H1 (cell line): ENCODE measurements at regions not wholly inside any gene's neighbourhood (a gene's known extent, or its start where the extent isn't known, plus 50 kb on each side); places are given as distances from the start of the nearest gene placed in this dataset.

Experiments
- CTCF ChIA-PET: fragments of 300-600 bp; sonication (Branson Sonifier 250); formaldehyde crosslinking; loops from one replicate; lab custom pipeline; 2021; ENCODE audit not compliant: partially characterized antibody; lab: Charles Lee
- POLR2A ChIA-PET: fragments of 300-600 bp; sonication (Branson Sonifier 250); formaldehyde crosslinking; loops from one replicate; lab custom pipeline; 2021; ENCODE audit warnings: inconsistent platforms; ENCODE audit not compliant: partially characterized antibody; lab: Charles Lee
- DNase-seq, 2 experiments: peaks; one replicate each; pipeline versions ENCODE4 v3.0.0 to v3.0.0-alpha.2; 2010 to 2022; ENCODE audit warnings: low spot score in 2 of 2, low read depth in 1 of 2, mixed read lengths in 1 of 2
- FAIRE-seq: peaks from 2 replicates; lab custom pipeline; 2011; peaks lifted over from hg19 to GRCh38; lab: Jason Lieb, UNC
- H2AFZ ChIP-seq: 2 replicates; pipeline ENCODE4 v1.8.1; 2012; ENCODE audit warnings: low read length, inconsistent platforms
- H2AK5ac ChIP-seq: 2 replicates; pipeline ENCODE4 v1.6.1; 2013; ENCODE audit warnings: low read depth, low read length
- H2BK120ac ChIP-seq: replicated peaks from 2 replicates; pipeline ENCODE3; 2013; ENCODE audit warnings: low read depth, low read length, inconsistent platforms
- H2BK12ac ChIP-seq: 2 replicates; pipeline ENCODE4 v1.6.1; 2013; ENCODE audit warnings: low read depth, low read length
- H2BK15ac ChIP-seq: 2 replicates; pipeline ENCODE4 v1.6.1; 2013; ENCODE audit warnings: low read length
- H2BK20ac ChIP-seq: 2 replicates; pipeline ENCODE4 v1.6.1; 2013; ENCODE audit warnings: low read length
- H2BK5ac ChIP-seq: 2 replicates; pipeline ENCODE4 v1.6.1; 2013; ENCODE audit warnings: low read depth, low read length
- H3K14ac ChIP-seq: 2 replicates; pipeline ENCODE4 v1.6.1; 2013; ENCODE audit warnings: inconsistent platforms; ENCODE audit not compliant: insufficient read length
- H3K18ac ChIP-seq: 2 replicates; pipeline ENCODE4 v1.6.1; 2013; ENCODE audit warnings: low read length; ENCODE audit errors: extremely low read depth
- H3K23ac ChIP-seq: 2 replicates; pipeline ENCODE4 v1.6.1; 2013; ENCODE audit warnings: inconsistent platforms; ENCODE audit not compliant: insufficient read length
- H3K23me2 ChIP-seq: 2 replicates; pipeline ENCODE4 v1.6.1; 2013; ENCODE audit warnings: low read depth, low read length
- H3K27ac ChIP-seq: 2 replicates; pipeline ENCODE4 v1.6.1; 2011; ENCODE audit warnings: low read depth, low read length, inconsistent platforms
- H3K27me3 ChIP-seq, 4 experiments: replicated peaks in 1 of 4; 1 replicate in 1 of 4; 2 replicates in 3 of 4; pipeline versions ENCODE4 v1.6.1 to v1.8.1; 2011 to 2013; ENCODE audit warnings: low read length in 3 of 4, mild to moderate bottlenecking in 3 of 4, inconsistent platforms in 2 of 4, mixed read lengths in 2 of 4, moderate library complexity in 1 of 4; ENCODE audit not compliant: control insufficient read depth in 3 of 4, insufficient read depth in 3 of 4; ENCODE audit errors: extremely low read depth in 1 of 4
- H3K36me3 ChIP-seq, 4 experiments: 2 replicates each; pipeline versions ENCODE4 v1.6.1 to v1.8.1; 2011 to 2013; ENCODE audit warnings: mild to moderate bottlenecking in 4 of 4, low read length in 3 of 4, moderate library complexity in 2 of 4, control low read depth in 1 of 4, inconsistent platforms in 1 of 4; ENCODE audit not compliant: insufficient read depth in 4 of 4, control insufficient read depth in 2 of 4
- H3K4ac ChIP-seq: replicated peaks from 2 replicates; pipeline ENCODE3; 2013; ENCODE audit warnings: low read length, low read depth, mixed read lengths, inconsistent platforms; ENCODE audit not compliant: insufficient read length
- H3K4me1 ChIP-seq, 4 experiments: replicated peaks in 1 of 4; 1 replicate in 1 of 4; 2 replicates in 3 of 4; pipeline versions ENCODE4 v1.6.1 to v1.8.1; 2011 to 2013; ENCODE audit warnings: low read length in 3 of 4, inconsistent platforms in 2 of 4, mixed read lengths in 1 of 4; ENCODE audit not compliant: insufficient read depth in 4 of 4, control insufficient read depth in 3 of 4
- H3K4me2 ChIP-seq, 2 experiments: 2 replicates each; pipeline versions ENCODE4 v1.6.1 to v1.8.1; 2011 to 2013; ENCODE audit warnings: low read depth in 2 of 2, low read length in 2 of 2, control low read depth in 1 of 2, inconsistent platforms in 1 of 2, mild to moderate bottlenecking in 1 of 2; ENCODE audit not compliant: insufficient read depth in 1 of 2
- H3K4me3 ChIP-seq, 4 experiments: fragments of 200-600, 300-600 bp in 1 of 4; sonication (generic), shearing (Covaris generic), sonication (Bioruptor Twin) in 1 of 4; 2 replicates each; pipeline versions ENCODE4 v1.5.1 to v1.8.1; 2011 to 2016; ENCODE audit warnings: low read length in 4 of 4, low read depth in 3 of 4, control low read depth in 2 of 4, inconsistent platforms in 2 of 4, mild to moderate bottlenecking in 2 of 4, mixed read lengths in 1 of 4, moderate library complexity in 1 of 4; ENCODE audit not compliant: insufficient read depth in 2 of 4; ENCODE audit errors: extremely low read depth in 1 of 4
- H3K56ac ChIP-seq: replicated peaks from 2 replicates; pipeline ENCODE3; 2013; ENCODE audit warnings: low read depth, mild to moderate bottlenecking, mixed read lengths, low read length, inconsistent platforms; ENCODE audit not compliant: insufficient read length
- H3K79me1 ChIP-seq: 2 replicates; pipeline ENCODE4 v1.6.1; 2013; ENCODE audit warnings: low read depth, low read length, control low read depth
- H3K79me2 ChIP-seq, 2 experiments: 2 replicates each; pipeline versions ENCODE4 v1.6.1 to v1.8.1; 2012 to 2013; ENCODE audit warnings: low read length in 2 of 2, mild to moderate bottlenecking in 2 of 2, inconsistent platforms in 1 of 2; ENCODE audit not compliant: insufficient read depth in 2 of 2, control insufficient read depth in 1 of 2
- H3K9ac ChIP-seq, 4 experiments: replicated peaks in 1 of 4; 1 replicate in 1 of 4; 2 replicates in 3 of 4; pipeline versions ENCODE4 v1.6.1 to v1.8.1; 2011 to 2013; ENCODE audit warnings: low read depth in 3 of 4, low read length in 3 of 4, control low read depth in 2 of 4, mild to moderate bottlenecking in 2 of 4, moderate library complexity in 2 of 4, inconsistent platforms in 1 of 4; ENCODE audit errors: extremely low read depth in 1 of 4
- H3K9me3 ChIP-seq, 2 experiments: 2 replicates each; pipeline versions ENCODE4 v1.6.1 to v1.8.1; 2012 to 2013; ENCODE audit warnings: mild to moderate bottlenecking in 2 of 2, moderate library complexity in 2 of 2, control low read depth in 1 of 2, inconsistent platforms in 1 of 2, low read depth in 1 of 2, low read length in 1 of 2, mixed read lengths in 1 of 2; ENCODE audit not compliant: insufficient read depth in 2 of 2
- H4K20me1 ChIP-seq, 2 experiments: replicated peaks in 1 of 2; 2 replicates each; pipeline versions ENCODE3 to v1.8.1; 2011 to 2013; ENCODE audit warnings: inconsistent platforms in 2 of 2, low read length in 2 of 2, mild to moderate bottlenecking in 1 of 2; ENCODE audit not compliant: insufficient read depth in 2 of 2, control insufficient read depth in 1 of 2
- H4K5ac ChIP-seq: 2 replicates; pipeline ENCODE4 v1.6.1; 2013; ENCODE audit warnings: low read length, low read depth, mixed read lengths, inconsistent platforms; ENCODE audit not compliant: insufficient read length
- H4K8ac ChIP-seq: 2 replicates; pipeline ENCODE4 v1.8.0; 2013; ENCODE audit warnings: mild to moderate bottlenecking, moderate library complexity, low read length, inconsistent platforms; ENCODE audit not compliant: insufficient read depth; ENCODE audit errors: extremely low read depth
- H4K91ac ChIP-seq: replicated peaks from 2 replicates; pipeline ENCODE3; 2013; ENCODE audit warnings: low read length, mixed read lengths, inconsistent platforms; ENCODE audit not compliant: insufficient read length
- CHD2 ChIP-seq: IDR thresholded peaks from 2 replicates; pipeline ENCODE4 v1.6.1; 2012; ENCODE audit warnings: low read length, improper control_type of control experiment
- CTCF ChIP-seq, 3 experiments: IDR thresholded peaks; 1 replicate in 2 of 3; 2 replicates in 1 of 3; pipeline versions ENCODE4 v1.5.1 to v1.6.1; 2011; ENCODE audit warnings: low read length in 3 of 3, mild to moderate bottlenecking in 3 of 3, inconsistent platforms in 2 of 3, low read depth in 1 of 3, moderate library complexity in 1 of 3; ENCODE audit not compliant: insufficient read depth in 1 of 3; ENCODE audit errors: control extremely low read depth in 1 of 3
- HDAC2 ChIP-seq, 2 experiments: fragments of 300-600 bp in 1 of 2; sonication (generic) in 1 of 2; IDR thresholded peaks; 2 replicates each; pipeline ENCODE4 v1.6.1; 2011 to 2012; ENCODE audit warnings: low read depth in 2 of 2, low read length in 2 of 2, mild to moderate bottlenecking in 2 of 2, moderate library complexity in 2 of 2, borderline replicate concordance in 1 of 2, inconsistent platforms in 1 of 2
- JUND ChIP-seq: IDR thresholded peaks from 2 replicates; pipeline ENCODE4 v1.6.1; 2011; ENCODE audit warnings: mild to moderate bottlenecking, improper control_type of control experiment, low read length
- KDM4A ChIP-seq: IDR thresholded peaks from one replicate; pipeline ENCODE4 v1.7.1; 2012; ENCODE audit warnings: low read depth, mild to moderate bottlenecking, moderate library complexity, low read length, inconsistent platforms; ENCODE audit not compliant: severe bottlenecking
- NRF1 ChIP-seq: IDR thresholded peaks from 2 replicates; pipeline ENCODE4 v1.6.1; 2011; ENCODE audit warnings: mild to moderate bottlenecking, low read depth, low read length, improper control_type of control experiment
- POU5F1 ChIP-seq: IDR thresholded peaks from 2 replicates; pipeline ENCODE4 v1.6.1; 2011; ENCODE audit warnings: low read depth, mild to moderate bottlenecking, low read length, moderate library complexity
- SAP30 ChIP-seq: fragments of 300-600 bp; sonication (generic); IDR thresholded peaks from 2 replicates; pipeline ENCODE4 v1.7.1; 2012; ENCODE audit warnings: low read length, moderate library complexity, mild to moderate bottlenecking, inconsistent platforms; ENCODE audit not compliant: insufficient read depth, insufficient replicate concordance
- SIN3A ChIP-seq, 2 experiments: IDR thresholded peaks in 1 of 2; conservative IDR thresholded peaks in 1 of 2; 2 replicates each; pipeline ENCODE4 v1.6.1; 2011 to 2012; ENCODE audit warnings: low read length in 2 of 2, improper control_type of control experiment in 1 of 2, low read depth in 1 of 2, mild to moderate bottlenecking in 1 of 2
- TAF1 ChIP-seq: IDR thresholded peaks from 2 replicates; pipeline ENCODE4 v1.6.1; 2011; ENCODE audit warnings: mild to moderate bottlenecking, low read depth, low read length
- TAF7 ChIP-seq: optimal IDR thresholded peaks from 2 replicates; pipeline ENCODE3; 2011; ENCODE audit warnings: low read depth, mild to moderate bottlenecking, inconsistent platforms, low read length, moderate library complexity, borderline replicate concordance
- WGBS, 2 experiments: shearing (Covaris generic) in 1 of 2; methylation state at CpG; one replicate each; pipeline versions ENCODE4 v1.1.6 to v1.1.7; 2013 to 2015; ENCODE audit warnings: low lambda C conversion rate in 2 of 2, mixed read lengths in 2 of 2, inconsistent platforms in 1 of 2, low coverage in 1 of 2, missing lambda C conversion rate in 1 of 2; ENCODE audit not compliant: insufficient replicate concordance in 2 of 2, insufficient coverage in 1 of 2, insufficient read length in 1 of 2; ENCODE audit errors: extremely low coverage in 1 of 2, missing lambda C conversion rate in 1 of 2; 5-methylcytosine and 5-hydroxymethylcytosine counted together

GRCh38 chr4:98801259-98801725, 127.6 kb downstream of the EIF4E start:
- no peaks in the 10 kb centered on the region for H3K23me2 ChIP-seq
- no peak overlapping the region for H3K4me2 ChIP-seq
- no peak overlapping the region for H2BK15ac ChIP-seq
- no peak overlapping the region for H2BK12ac ChIP-seq
- H2AK5ac ChIP-seq = no peak overlapping the region
- H3K4me3 ChIP-seq = no peak overlapping the region
- H3K36me3 ChIP-seq = no peaks in the 10 kb centered on the region
- DNase-seq (no peak), FAIRE-seq (no peak)
- H3K79me1 ChIP-seq = no peaks in the 10 kb centered on the region
- H3K23ac ChIP-seq = no peak overlapping the region
- no peak overlapping the region for H3K4ac ChIP-seq
- H3K9ac ChIP-seq = no peak overlapping the region
- no peaks in the 10 kb centered on the region for H3K27me3 ChIP-seq
- no peak overlapping the region for H2AFZ ChIP-seq
- H3K9me3 ChIP-seq = no peaks in the 10 kb centered on the region
- no peak overlapping the region for H2BK5ac ChIP-seq
- ChIA-PET POLR2A (no interaction called here), CTCF (interaction anchor here (0.7 to 1.7 kb wide), 5 partner anchors 9 to 61 kb away, joined by 3 to 5 read pairs (median 3); no protein-coding TSS in a partner anchor)
- H3K56ac ChIP-seq = no peak overlapping the region
- H3K14ac ChIP-seq = no peak overlapping the region
- 88% methylated on average over 6 of the region's 6 CpGs; no CpG with 5 or more reads in 1 of the 2 experiments for WGBS, 2 experiments
- no peaks in the 10 kb centered on the region for H3K79me2 ChIP-seq
- H4K91ac ChIP-seq = no peak overlapping the region
- H4K5ac ChIP-seq = no peak overlapping the region
- H3K18ac ChIP-seq = no peak overlapping the region
- H4K20me1 ChIP-seq = no peaks in the 10 kb centered on the region
- no peak overlapping the region for H2BK20ac ChIP-seq
- H2BK120ac ChIP-seq = no peak overlapping the region
- H3K27ac ChIP-seq = no peak overlapping the region
- H4K8ac ChIP-seq = no peak overlapping the region
- no peaks in the 10 kb centered on the region for H3K4me1 ChIP-seq
- TF ChIP-seq SIN3A (conservative IDR thresholded peaks at IDR 0.05 in 1 of 2, IDR thresholded peaks at IDR 0.05 in 1 of 2; ENCODE audit: low read depth in 1 of 2, low read length in 2 of 2) (no peak), TAF7 (no peak), NRF1 (no peak), KDM4A (no peak), SAP30 (no peak), CTCF (IDR thresholded peaks at IDR 0.05; ENCODE audit: control extremely low read depth in 1 of 3, insufficient read depth in 1 of 3, low read depth in 1 of 3, low read length in 3 of 3) (no peak), POU5F1 (no peak), CHD2 (no peak), JUND (no peak), TAF1 (no peak), HDAC2 (IDR thresholded peaks at IDR 0.05; ENCODE audit: borderline replicate concordance in 1 of 2, low read depth in 2 of 2, low read length in 2 of 2) (no peak)
